Mesothelial cell of epicardium (in vitro differentiated cells): ENCODE measurements at regions not wholly inside any gene's neighbourhood (a gene's known extent, or its start where the extent isn't known, plus 50 kb on each side); places are given as distances from the start of the nearest gene placed in this dataset.

ENCODE experiments used
- DNase-seq, 2 experiments: peaks; one replicate each; pipeline ENCODE4 v3.0.0; 2021; ENCODE audit warnings: low spot score in 2 of 2; ENCODE audit not compliant: unreplicated experiment in 2 of 2
- H3K27ac Mint-ChIP-seq: 2 replicates; pipeline ENCODE4 v1.8.0; 2021; ENCODE audit warnings: mixed read lengths
- H3K27me3 Mint-ChIP-seq: 2 replicates; pipeline ENCODE4 v1.8.0; 2021; ENCODE audit warnings: low read depth, mixed read lengths
- H3K36me3 Mint-ChIP-seq: 2 replicates; pipeline ENCODE4 v1.8.0; 2021; ENCODE audit warnings: mixed read lengths
- H3K4me1 Mint-ChIP-seq: 2 replicates; pipeline ENCODE4 v1.8.0; 2021; ENCODE audit warnings: mixed read lengths
- H3K4me3 Mint-ChIP-seq: 2 replicates; pipeline ENCODE4 v1.8.0; 2021; ENCODE audit warnings: mild to moderate bottlenecking, moderate library complexity, mixed read lengths
- H3K9me3 Mint-ChIP-seq: 2 replicates; pipeline ENCODE4 v1.8.0; 2021; ENCODE audit warnings: mixed read lengths
- TF ChIP-seq, protein P1 (sequence below): fragments of 200-600 bp; sonication (generic); IDR thresholded peaks from one replicate; pipeline ENCODE4 v1.5.0; 2021; ENCODE audit warnings: antibody characterized with exemption; ENCODE audit not compliant: unreplicated experiment

GRCh38 chr15:47383801-47384200 is 333.5 kb upstream of the SEMA6D start:
- Mint-ChIP-seq H3K27ac (no peak overlapping the region), H3K9me3 (no peaks in the 10 kb centered on the region), H3K27me3 (no peaks in the 10 kb centered on the region), H3K4me3 (no peak overlapping the region), H3K4me1 (peaks cover 13% of the 10 kb centered on the region), H3K36me3 (no peaks in the 10 kb centered on the region)
- TF ChIP-seq, protein P1, sequence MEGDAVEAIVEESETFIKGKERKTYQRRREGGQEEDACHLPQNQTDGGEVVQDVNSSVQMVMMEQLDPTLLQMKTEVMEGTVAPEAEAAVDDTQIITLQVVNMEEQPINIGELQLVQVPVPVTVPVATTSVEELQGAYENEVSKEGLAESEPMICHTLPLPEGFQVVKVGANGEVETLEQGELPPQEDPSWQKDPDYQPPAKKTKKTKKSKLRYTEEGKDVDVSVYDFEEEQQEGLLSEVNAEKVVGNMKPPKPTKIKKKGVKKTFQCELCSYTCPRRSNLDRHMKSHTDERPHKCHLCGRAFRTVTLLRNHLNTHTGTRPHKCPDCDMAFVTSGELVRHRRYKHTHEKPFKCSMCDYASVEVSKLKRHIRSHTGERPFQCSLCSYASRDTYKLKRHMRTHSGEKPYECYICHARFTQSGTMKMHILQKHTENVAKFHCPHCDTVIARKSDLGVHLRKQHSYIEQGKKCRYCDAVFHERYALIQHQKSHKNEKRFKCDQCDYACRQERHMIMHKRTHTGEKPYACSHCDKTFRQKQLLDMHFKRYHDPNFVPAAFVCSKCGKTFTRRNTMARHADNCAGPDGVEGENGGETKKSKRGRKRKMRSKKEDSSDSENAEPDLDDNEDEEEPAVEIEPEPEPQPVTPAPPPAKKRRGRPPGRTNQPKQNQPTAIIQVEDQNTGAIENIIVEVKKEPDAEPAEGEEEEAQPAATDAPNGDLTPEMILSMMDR = no peak
- DNase-seq = no peak

GRCh38 chr15:47384341-47384740 is 333.0 kb upstream of the SEMA6D start:
- Mint-ChIP-seq H3K4me1 (peaks cover 12% of the 10 kb centered on the region), H3K27me3 (no peaks in the 10 kb centered on the region), H3K36me3 (no peaks in the 10 kb centered on the region), H3K9me3 (no peaks in the 10 kb centered on the region), H3K4me3 (no peak overlapping the region), H3K27ac (peak overlapping the region; percentile 54)
- TF ChIP-seq, protein P1 = no peak
- no peak for DNase-seq

DNA sequence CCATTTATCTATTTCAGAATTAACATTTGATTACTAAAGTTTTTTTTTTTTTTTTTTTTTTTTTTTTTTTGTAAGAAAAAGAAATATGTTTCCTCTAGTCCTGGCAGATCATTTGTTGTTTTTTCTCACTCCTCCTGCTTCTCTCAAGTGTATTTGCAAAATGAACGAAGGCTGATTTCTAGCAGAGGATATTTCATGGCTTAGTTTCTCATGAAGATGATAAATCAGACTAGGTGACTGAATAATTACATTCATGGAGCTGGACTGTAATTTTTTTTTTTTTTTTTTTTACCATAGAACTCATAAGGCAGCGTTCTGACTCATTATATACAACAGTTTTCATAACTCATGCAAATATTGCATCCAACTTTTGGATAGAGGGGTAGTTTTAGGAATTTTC is 332.5 kb upstream of the SEMA6D start:
- no peak for DNase-seq
- TF ChIP-seq, protein P1 = no peak
- Mint-ChIP-seq H3K27me3 (no peaks in the 10 kb centered on the region), H3K36me3 (no peaks in the 10 kb centered on the region), H3K4me1 (peaks cover 14% of the 10 kb centered on the region), H3K27ac (no peak overlapping the region), H3K9me3 (no peaks in the 10 kb centered on the region), H3K4me3 (no peak overlapping the region)

- H3K36me3 Mint-ChIP-seq = no peaks in the 10 kb centered on the region
- DNase-seq = no peak
- no peaks in the 10 kb centered on the region for H3K9me3 Mint-ChIP-seq
- H3K27ac Mint-ChIP-seq = no peak overlapping the region
- TF ChIP-seq, protein P1 = no peak
- peaks cover 14% of the 10 kb centered on the region for H3K4me1 Mint-ChIP-seq
- no peak overlapping the region for H3K4me3 Mint-ChIP-seq
- H3K27me3 Mint-ChIP-seq = no peaks in the 10 kb centered on the region
Measured at GRCh38 chr15:47386459-47386858, 330.8 kb upstream of the SEMA6D start.

- H3K4me1 Mint-ChIP-seq = peaks cover 21% of the 10 kb centered on the region
- no peak for DNase-seq
- no peak overlapping the region for H3K27ac Mint-ChIP-seq
- no peaks in the 10 kb centered on the region for H3K36me3 Mint-ChIP-seq
- TF ChIP-seq, protein P1 = no peak
- no peak overlapping the region for H3K4me3 Mint-ChIP-seq
- no peaks in the 10 kb centered on the region for H3K9me3 Mint-ChIP-seq
- H3K27me3 Mint-ChIP-seq = no peaks in the 10 kb centered on the region
Measured at GRCh38 chr15:47388299-47388698, 329.0 kb upstream of the SEMA6D start.

DNA sequence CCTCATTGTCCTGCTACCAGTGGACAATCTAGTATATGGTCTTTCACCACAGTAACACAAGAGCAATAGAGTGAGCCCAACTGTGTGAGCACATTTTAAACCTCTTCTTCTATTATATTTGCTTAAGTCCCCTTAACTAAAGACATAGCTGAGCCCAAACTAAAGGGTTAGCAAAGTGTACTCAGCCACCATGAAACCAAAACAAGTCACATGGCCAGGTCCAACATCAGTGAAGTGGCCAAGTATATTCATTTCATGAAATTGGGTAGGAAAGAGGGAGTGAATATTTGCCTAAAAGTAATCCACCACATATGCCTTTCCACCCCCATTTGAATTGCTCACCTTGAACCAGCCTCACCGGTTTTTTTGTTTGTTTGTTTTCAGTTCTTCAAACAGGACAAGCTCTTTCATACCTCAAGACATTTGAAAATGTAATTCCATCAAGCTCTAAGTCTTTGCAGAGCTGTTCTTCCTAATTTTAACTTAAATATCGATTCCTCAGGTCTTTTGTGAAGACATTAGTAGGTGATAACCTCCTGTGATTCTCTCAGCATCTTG is 327.0 kb upstream of the SEMA6D start:
- TF ChIP-seq, protein P1 = no peak
- Mint-ChIP-seq H3K36me3 (no peaks in the 10 kb centered on the region), H3K4me3 (no peak overlapping the region), H3K27me3 (no peaks in the 10 kb centered on the region), H3K4me1 (peaks cover 11% of the 10 kb centered on the region), H3K9me3 (no peaks in the 10 kb centered on the region), H3K27ac (no peak overlapping the region)
- no peak for DNase-seq
